PC-9 (cell line): ENCODE measurements at regions not wholly inside any gene's neighbourhood (a gene's known extent, or its start where the extent isn't known, plus 50 kb on each side); places are given as distances from the start of the nearest gene placed in this dataset.
A peak's percentile ranks its signal among the peaks of the same experiment; 100 is the strongest.

Source experiments
- BruUV-seq: library from RNA; stranded (reverse); fragments of 400-500 nt; replicated peaks from 2 replicates; lab custom pipeline; 2021; lab: Mats Ljungman, UMichigan
- CTCF ChIA-PET: fragments of 300-600 bp; sonication (Branson Sonifier 250); formaldehyde crosslinking; loops from one replicate; lab custom pipeline; 2022; ENCODE audit warnings: antibody characterized with exemption; lab: Charles Lee
- POLR2A ChIA-PET: fragments of 300-600 bp; sonication (Branson Sonifier 250); formaldehyde crosslinking; loops from one replicate; lab custom pipeline; 2022; ENCODE audit warnings: antibody characterized with exemption; ENCODE audit not compliant: unreplicated experiment; lab: Charles Lee
- DNase-seq, 2 experiments: peaks; one replicate each; pipeline versions ENCODE4 v3.0.0 to v3.0.0-alpha.2; 2015 to 2022; ENCODE audit warnings: mixed read lengths in 1 of 2
- H2AFZ ChIP-seq: fragments of 200-600 bp; sonication (generic); 2 replicates; pipeline ENCODE4 v1.8.1; 2017; ENCODE audit warnings: antibody characterized with exemption
- H3F3A ChIP-seq: fragments of 200-600 bp; sonication (generic); 2 replicates; pipeline ENCODE4 v1.8.1; 2017; ENCODE audit warnings: antibody characterized with exemption, mild to moderate bottlenecking, low read depth; ENCODE audit not compliant: insufficient read depth
- H3K27ac ChIP-seq: fragments of 200-600 bp; sonication (generic); 2 replicates; pipeline ENCODE4 v1.6.1; 2016; ENCODE audit warnings: mixed run types
- H3K27me3 ChIP-seq: fragments of 200-600 bp; sonication (generic); 2 replicates; pipeline ENCODE4 v1.6.1; 2016; ENCODE audit warnings: low read depth, mixed run types; ENCODE audit not compliant: insufficient read depth
- H3K36me3 ChIP-seq: fragments of 200-600 bp; sonication (generic); 2 replicates; pipeline ENCODE4 v1.6.1; 2016; ENCODE audit warnings: low read depth, mixed run types
- H3K4me1 ChIP-seq: fragments of 200-600 bp; sonication (generic); replicated peaks from 2 replicates; pipeline ENCODE4 v1.6.1; 2016; ENCODE audit warnings: mixed run types; ENCODE audit not compliant: insufficient read depth
- H3K4me2 ChIP-seq: fragments of 200-600 bp; sonication (generic); 2 replicates; pipeline ENCODE4 v1.6.1; 2017; ENCODE audit warnings: mixed run types
- H3K4me3 ChIP-seq: fragments of 200-600 bp; sonication (generic); 2 replicates; pipeline ENCODE4 v1.6.1; 2016; ENCODE audit warnings: mixed run types
- H3K79me2 ChIP-seq: fragments of 200-600 bp; sonication (generic); 2 replicates; pipeline ENCODE4 v1.6.1; 2017; ENCODE audit warnings: low read depth, mixed run types
- H3K9me2 ChIP-seq: fragments of 200-600 bp; sonication (generic); 2 replicates; pipeline ENCODE4 v1.8.1; 2017; ENCODE audit warnings: mild to moderate bottlenecking; ENCODE audit not compliant: insufficient read depth
- H3K9me3 ChIP-seq: fragments of 200-600 bp; sonication (generic); 2 replicates; pipeline ENCODE4 v1.8.1; 2016; ENCODE audit warnings: low read depth; ENCODE audit not compliant: insufficient read depth
- H4K20me1 ChIP-seq: fragments of 200-600 bp; sonication (generic); 2 replicates; pipeline ENCODE4 v1.8.1; 2017; ENCODE audit not compliant: insufficient read depth
- EZH2 ChIP-seq: fragments of 200-600 bp; sonication (generic); IDR thresholded peaks from 2 replicates; pipeline ENCODE4 v1.8.0; 2017; ENCODE audit warnings: antibody characterized with exemption, low read depth
- intact Hi-C: fragments of 100-400 bp; cut with micrococcal nuclease; formaldehyde crosslinking; loops from one replicate; pipeline ENCODE4 v1.10.0; 2022; ENCODE audit not compliant: unreplicated experiment
- TF ChIP-seq, protein P1 (sequence below): fragments of 200-600 bp; sonication (generic); conservative IDR thresholded peaks from 2 replicates; pipeline ENCODE4 v1.6.1; 2017; ENCODE audit warnings: mixed run types, antibody characterized with exemption, mild to moderate bottlenecking, moderate library complexity

DNA sequence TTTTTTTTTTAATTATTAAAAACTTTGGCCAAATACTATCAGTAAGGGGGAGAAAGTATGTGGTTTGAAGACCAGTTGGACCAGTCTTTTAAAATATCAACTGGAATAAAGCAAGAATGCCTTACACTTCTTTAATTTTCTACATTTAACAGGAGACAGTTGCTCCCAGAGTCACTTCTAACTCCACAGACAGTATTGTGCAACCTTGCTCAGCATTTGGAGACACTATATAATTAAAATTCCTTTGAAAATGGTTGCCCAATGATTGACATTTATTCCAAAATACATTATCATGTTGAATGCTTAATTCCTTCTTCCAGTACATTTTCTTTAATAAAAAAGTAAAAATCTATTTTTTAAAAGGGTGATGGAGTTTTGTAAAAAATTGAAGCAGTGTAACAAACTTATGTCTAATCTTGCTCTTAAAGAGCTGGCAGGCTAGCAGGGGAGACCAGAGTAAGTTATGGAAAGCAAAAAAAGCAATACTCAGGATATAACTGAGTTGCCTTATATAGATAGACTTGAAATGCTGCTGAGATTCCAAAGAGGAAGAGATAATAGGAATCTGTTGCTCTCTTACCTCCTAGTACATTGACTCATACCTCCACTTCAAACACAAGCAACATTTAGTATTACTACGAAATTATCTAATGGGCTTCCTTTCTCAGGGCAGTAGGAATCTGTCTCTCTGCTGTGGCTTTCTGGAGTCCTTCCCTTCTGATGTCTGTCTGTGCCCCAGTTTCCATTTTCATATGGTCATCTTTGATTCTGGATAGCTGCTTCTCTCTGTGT lies 69.7 kb upstream of the RGL1 start:
- peak overlapping the region; percentile 40; the same call in 1 of the 2 replicates for H3K27ac ChIP-seq
- intact Hi-C loops = no loop called here
- H3K79me2 ChIP-seq = no peaks in the 10 kb centered on the region
- H2AFZ ChIP-seq = no peak overlapping the region
- no peaks in the 10 kb centered on the region for H4K20me1 ChIP-seq
- no peaks in the 10 kb centered on the region for H3K36me3 ChIP-seq
- ChIA-PET CTCF (no interaction called here), POLR2A (no interaction called here)
- H3K27me3 ChIP-seq = no peaks in the 10 kb centered on the region
- no peak for TF ChIP-seq EZH2
- TF ChIP-seq, protein P1, sequence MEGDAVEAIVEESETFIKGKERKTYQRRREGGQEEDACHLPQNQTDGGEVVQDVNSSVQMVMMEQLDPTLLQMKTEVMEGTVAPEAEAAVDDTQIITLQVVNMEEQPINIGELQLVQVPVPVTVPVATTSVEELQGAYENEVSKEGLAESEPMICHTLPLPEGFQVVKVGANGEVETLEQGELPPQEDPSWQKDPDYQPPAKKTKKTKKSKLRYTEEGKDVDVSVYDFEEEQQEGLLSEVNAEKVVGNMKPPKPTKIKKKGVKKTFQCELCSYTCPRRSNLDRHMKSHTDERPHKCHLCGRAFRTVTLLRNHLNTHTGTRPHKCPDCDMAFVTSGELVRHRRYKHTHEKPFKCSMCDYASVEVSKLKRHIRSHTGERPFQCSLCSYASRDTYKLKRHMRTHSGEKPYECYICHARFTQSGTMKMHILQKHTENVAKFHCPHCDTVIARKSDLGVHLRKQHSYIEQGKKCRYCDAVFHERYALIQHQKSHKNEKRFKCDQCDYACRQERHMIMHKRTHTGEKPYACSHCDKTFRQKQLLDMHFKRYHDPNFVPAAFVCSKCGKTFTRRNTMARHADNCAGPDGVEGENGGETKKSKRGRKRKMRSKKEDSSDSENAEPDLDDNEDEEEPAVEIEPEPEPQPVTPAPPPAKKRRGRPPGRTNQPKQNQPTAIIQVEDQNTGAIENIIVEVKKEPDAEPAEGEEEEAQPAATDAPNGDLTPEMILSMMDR = no peak
- no TSS peak for BruUV-seq
- H3K9me3 ChIP-seq = no peaks in the 10 kb centered on the region
- H3K9me2 ChIP-seq = no peaks in the 10 kb centered on the region
- H3F3A ChIP-seq = peaks cover 15% of the 10 kb centered on the region; the same call in 1 of the 2 replicates
- H3K4me3 ChIP-seq = no peak overlapping the region
- DNase-seq = peak in 1 of 2 experiments; percentile 58
- peak overlapping the region; percentile 47; the same call in 1 of the 2 replicates for H3K4me2 ChIP-seq
- H3K4me1 ChIP-seq = peaks cover 30% of the 10 kb centered on the region

- peak overlapping the region; percentile 47 for H3K4me2 ChIP-seq
- no peak for DNase-seq
- H3K9me2 ChIP-seq = no peaks in the 10 kb centered on the region
- intact Hi-C loops = no loop called here
- H3F3A ChIP-seq = peaks cover 15% of the 10 kb centered on the region; the same call in 1 of the 2 replicates
- no peaks in the 10 kb centered on the region for H3K36me3 ChIP-seq
- no peak overlapping the region for H3K4me3 ChIP-seq
- no peak overlapping the region; the same call in 1 of the 2 replicates for H2AFZ ChIP-seq
- POLR2A ChIA-PET = no interaction called here
- H4K20me1 ChIP-seq = no peaks in the 10 kb centered on the region
- H3K27ac ChIP-seq = peak overlapping the region; percentile 40; the same call in 1 of the 2 replicates
- TF ChIP-seq EZH2 = no peak
- TF ChIP-seq, protein P1 = no peak
- BruUV-seq = no TSS peak
- peaks cover 30% of the 10 kb centered on the region for H3K4me1 ChIP-seq
- H3K79me2 ChIP-seq = no peaks in the 10 kb centered on the region
- CTCF ChIA-PET = interaction anchor here (0.6 kb wide), 1 partner anchor 56 kb away, joined by 3 read pairs; no protein-coding TSS in a partner anchor
- H3K27me3 ChIP-seq = no peaks in the 10 kb centered on the region
- no peaks in the 10 kb centered on the region for H3K9me3 ChIP-seq
Observed at GRCh38 chr1:183734543-183735036, 70.3 kb upstream of the RGL1 start.

DNA sequence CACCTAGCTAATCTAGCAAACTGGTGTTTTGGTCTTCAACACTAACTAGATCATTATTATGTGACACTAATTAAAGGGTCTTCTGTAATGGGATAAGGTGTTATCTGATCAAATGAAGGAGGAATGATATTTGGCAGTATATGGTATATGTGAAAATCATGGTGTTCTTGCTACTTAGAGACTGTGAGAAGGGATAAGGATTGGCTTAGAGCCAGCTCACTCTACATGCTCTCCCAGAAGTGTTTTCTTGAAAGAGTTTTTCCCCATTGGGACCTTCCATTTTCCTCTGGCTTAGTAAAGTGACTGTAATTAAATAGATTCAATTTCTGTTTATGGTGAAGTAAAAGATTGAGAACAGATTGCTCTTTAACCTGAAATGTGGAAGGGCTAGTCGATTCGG lies 71.2 kb upstream of the RGL1 start:
- peaks cover 15% of the 10 kb centered on the region; the same call in 1 of the 2 replicates for H3F3A ChIP-seq

More for the DNA sequence above, 71.2 kb upstream of the RGL1 start:
- no TSS peak for BruUV-seq
- CTCF ChIA-PET = no interaction called here
- H3K79me2 ChIP-seq = no peaks in the 10 kb centered on the region
- H3K36me3 ChIP-seq = no peaks in the 10 kb centered on the region
- H3K4me3 ChIP-seq = no peak overlapping the region
- H3K4me2 ChIP-seq = no peak overlapping the region
- H3K4me1 ChIP-seq = peaks cover 30% of the 10 kb centered on the region
- no peaks in the 10 kb centered on the region; the same call in 1 of the 2 replicates for H3K9me2 ChIP-seq
- H3K9me3 ChIP-seq = no peaks in the 10 kb centered on the region
- H2AFZ ChIP-seq = no peak overlapping the region
- H3K27ac ChIP-seq = no peak overlapping the region
- POLR2A ChIA-PET = no interaction called here
- no peaks in the 10 kb centered on the region for H4K20me1 ChIP-seq
- DNase-seq = no peak
- H3K27me3 ChIP-seq = no peaks in the 10 kb centered on the region
- TF ChIP-seq EZH2 = no peak
- TF ChIP-seq, protein P1 = no peak
- intact Hi-C loops = no loop called here
